Upper lobe of right lung (tissue), 1 donor: ENCODE measurements at regions not wholly inside any gene's neighbourhood (a gene's known extent, or its start where the extent isn't known, plus 50 kb on each side); places are given as distances from the start of the nearest gene placed in this dataset.
A peak's percentile ranks its signal among the peaks of the same experiment; 100 is the strongest.

Experiments
- ATAC-seq: fragments of 200-7000 bp; cut with Tn5 transposase; one replicate; pipeline ENCODE4 v1.9.1; 2020; ENCODE audit warnings: mild to moderate bottlenecking, moderate library complexity
- DNase-seq: peaks from one replicate; pipeline ENCODE4 v3.0.0-alpha.2; 2020
- H3K27ac ChIP-seq: fragments of 200-600 bp; one replicate; pipeline ENCODE4 v1.8.0; 2022
- H3K27me3 ChIP-seq: fragments of 200-600 bp; one replicate; pipeline ENCODE4 v1.8.0; 2022; ENCODE audit warnings: mild to moderate bottlenecking
- H3K36me3 ChIP-seq: fragments of 200-600 bp; one replicate; pipeline ENCODE4 v1.8.0; 2022
- H3K4me1 ChIP-seq: fragments of 200-600 bp; one replicate; pipeline ENCODE4 v1.8.0; 2022
- H3K4me3 ChIP-seq: fragments of 200-600 bp; one replicate; pipeline ENCODE4 v1.8.0; 2022; ENCODE audit warnings: mild to moderate bottlenecking
- H3K9me3 ChIP-seq: fragments of 200-600 bp; one replicate; pipeline ENCODE4 v1.8.0; 2022
- intact Hi-C: fragments of 100-400 bp; cut with DNase I; formaldehyde crosslinking; loops from one replicate; pipeline ENCODE4 v1.11.0; 2022
- TF ChIP-seq, protein P1 (sequence below): fragments of 200-600 bp; IDR thresholded peaks from one replicate; pipeline ENCODE4 v1.8.0; 2022; ENCODE audit warnings: antibody characterized with exemption
- donor health status: DM: no; HTN: yes; CAD: no; lungs with severe emphysema.

DNA sequence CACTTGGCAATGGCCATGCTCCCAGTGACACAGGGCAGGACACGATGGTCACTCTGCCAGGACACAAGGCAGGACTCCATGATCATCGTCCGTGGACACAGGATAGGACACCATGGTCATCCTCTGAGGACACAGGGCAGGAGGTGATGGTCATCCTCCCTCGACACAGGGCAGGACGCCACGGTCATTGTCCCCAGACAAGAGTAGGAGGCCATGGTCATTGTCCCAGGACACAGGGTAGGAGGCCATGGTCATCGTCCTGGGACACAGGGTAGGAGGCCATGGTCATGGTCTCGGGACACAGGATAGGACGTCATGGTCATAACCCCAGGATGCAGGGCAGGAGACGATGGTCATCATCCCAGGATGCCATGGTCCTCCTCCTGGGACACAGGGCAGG is 289.2 kb downstream of the TCERG1L start:
- peak; percentile 5 for ATAC-seq
- TF ChIP-seq, protein P1, sequence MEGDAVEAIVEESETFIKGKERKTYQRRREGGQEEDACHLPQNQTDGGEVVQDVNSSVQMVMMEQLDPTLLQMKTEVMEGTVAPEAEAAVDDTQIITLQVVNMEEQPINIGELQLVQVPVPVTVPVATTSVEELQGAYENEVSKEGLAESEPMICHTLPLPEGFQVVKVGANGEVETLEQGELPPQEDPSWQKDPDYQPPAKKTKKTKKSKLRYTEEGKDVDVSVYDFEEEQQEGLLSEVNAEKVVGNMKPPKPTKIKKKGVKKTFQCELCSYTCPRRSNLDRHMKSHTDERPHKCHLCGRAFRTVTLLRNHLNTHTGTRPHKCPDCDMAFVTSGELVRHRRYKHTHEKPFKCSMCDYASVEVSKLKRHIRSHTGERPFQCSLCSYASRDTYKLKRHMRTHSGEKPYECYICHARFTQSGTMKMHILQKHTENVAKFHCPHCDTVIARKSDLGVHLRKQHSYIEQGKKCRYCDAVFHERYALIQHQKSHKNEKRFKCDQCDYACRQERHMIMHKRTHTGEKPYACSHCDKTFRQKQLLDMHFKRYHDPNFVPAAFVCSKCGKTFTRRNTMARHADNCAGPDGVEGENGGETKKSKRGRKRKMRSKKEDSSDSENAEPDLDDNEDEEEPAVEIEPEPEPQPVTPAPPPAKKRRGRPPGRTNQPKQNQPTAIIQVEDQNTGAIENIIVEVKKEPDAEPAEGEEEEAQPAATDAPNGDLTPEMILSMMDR, result no peak
- H3K9me3 ChIP-seq, result no peaks in the 10 kb centered on the region

DNA sequence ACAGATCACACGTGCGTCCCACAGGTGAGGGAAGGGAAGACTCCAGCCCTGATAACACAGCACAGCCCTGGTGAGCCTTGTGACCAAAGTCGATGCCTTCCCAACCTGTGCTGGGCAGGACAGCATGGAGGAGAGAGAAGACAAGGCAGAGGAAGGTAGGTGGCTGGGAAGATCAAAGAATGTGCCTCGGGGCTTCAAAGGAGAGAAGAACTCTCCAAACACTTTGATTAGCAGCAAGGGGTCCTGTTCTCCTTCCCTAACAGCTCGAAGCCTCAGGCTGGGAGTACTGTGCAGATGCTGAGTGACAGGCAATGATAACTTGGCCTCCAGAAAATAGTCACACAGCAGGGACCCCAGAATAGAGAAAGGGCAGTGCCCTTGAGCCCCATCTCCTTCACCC is 288.5 kb downstream of the TCERG1L start:
- H3K4me1 ChIP-seq, result no peaks in the 10 kb centered on the region
- no peak for ATAC-seq
- TF ChIP-seq, protein P1, result no peak
- no peak overlapping the region for H3K27ac ChIP-seq
- H3K27me3 ChIP-seq, result no peaks in the 10 kb centered on the region
- intact Hi-C loops, result no loop called here
- peak; percentile 13 for DNase-seq
- no peaks in the 10 kb centered on the region for H3K36me3 ChIP-seq
- H3K9me3 ChIP-seq, result no peaks in the 10 kb centered on the region
- no peak overlapping the region for H3K4me3 ChIP-seq

More for the DNA sequence above, 289.2 kb downstream of the TCERG1L start:
- Histone ChIP-seq H3K27ac (no peak overlapping the region), H3K4me1 (no peaks in the 10 kb centered on the region), H3K36me3 (no peaks in the 10 kb centered on the region), H3K27me3 (no peaks in the 10 kb centered on the region), H3K4me3 (no peak overlapping the region)
- intact Hi-C loops, result no loop called here
- peak; percentile 53 for DNase-seq

DNA sequence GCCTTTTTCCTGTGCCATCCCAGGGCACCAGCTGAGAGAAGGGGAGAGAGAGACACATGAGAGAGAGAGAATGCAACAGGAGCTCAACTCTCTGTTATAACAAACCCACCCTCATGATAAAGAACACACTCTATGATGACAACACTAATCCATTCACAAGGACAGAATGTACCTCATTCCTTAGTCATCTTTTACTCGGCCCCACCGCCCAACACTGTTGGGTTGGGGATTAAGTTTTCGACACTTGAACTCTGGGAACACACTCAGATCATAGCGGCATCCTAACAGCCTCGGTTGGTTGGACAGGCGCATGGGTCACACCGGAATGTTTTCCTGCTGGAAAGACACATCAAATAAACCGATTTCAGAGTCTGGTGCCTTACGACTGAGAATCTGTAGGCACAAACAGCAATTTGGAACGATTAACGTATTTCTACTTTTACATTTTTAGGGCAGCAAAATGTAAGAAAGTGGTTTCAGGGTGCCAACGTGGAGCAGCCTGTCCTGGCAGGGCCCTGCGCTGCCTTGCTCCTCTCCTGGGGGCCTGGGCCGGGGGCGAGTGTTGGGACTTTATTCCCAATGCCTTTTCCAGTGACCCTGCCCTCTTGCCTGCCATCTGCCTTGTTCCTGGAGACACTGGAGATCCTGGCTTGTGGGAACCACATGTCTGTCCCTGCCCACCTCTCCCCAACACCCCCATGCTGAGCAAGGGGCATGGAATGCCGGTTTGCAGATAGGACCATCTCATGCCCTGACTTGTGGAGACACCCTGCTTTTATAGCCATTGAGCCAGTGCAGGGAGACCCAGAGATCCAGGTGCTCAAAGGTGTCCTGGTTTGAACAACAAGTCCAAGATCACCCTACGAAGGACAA is 287.0 kb downstream of the TCERG1L start:
- ATAC-seq, result no peak
- H3K27ac ChIP-seq, result no peak overlapping the region
- H3K27me3 ChIP-seq, result no peaks in the 10 kb centered on the region
- no peak overlapping the region for H3K4me3 ChIP-seq
- TF ChIP-seq, protein P1, result no peak
- H3K36me3 ChIP-seq, result no peaks in the 10 kb centered on the region
- intact Hi-C loops, result no loop called here
- no peaks in the 10 kb centered on the region for H3K4me1 ChIP-seq
- DNase-seq, result peak; percentile 39
- no peaks in the 10 kb centered on the region for H3K9me3 ChIP-seq

DNA sequence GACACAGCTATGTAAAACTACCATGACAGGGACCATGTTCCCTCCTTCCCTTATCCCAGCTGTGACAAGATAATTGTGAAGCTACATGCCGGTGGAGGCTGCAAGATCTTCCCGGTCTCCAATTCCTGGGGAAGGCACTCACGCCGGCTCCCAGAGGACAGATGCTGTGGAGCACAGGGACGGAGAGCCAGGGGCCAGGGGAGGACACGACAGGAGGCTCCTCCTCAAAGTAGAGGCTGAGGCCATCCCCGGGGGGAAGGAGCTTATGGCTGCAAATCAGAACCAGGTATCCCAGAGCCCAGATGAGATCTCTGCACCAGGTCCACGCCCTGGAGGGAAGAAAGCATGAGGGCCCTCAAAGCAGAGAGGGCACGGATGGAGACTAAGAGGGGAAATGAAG is 286.2 kb downstream of the TCERG1L start:
- peak; percentile 42 for DNase-seq
- intact Hi-C loops, result no loop called here
- H3K9me3 ChIP-seq, result no peaks in the 10 kb centered on the region
- no peaks in the 10 kb centered on the region for H3K4me1 ChIP-seq
- H3K36me3 ChIP-seq, result no peaks in the 10 kb centered on the region
- H3K27me3 ChIP-seq, result no peaks in the 10 kb centered on the region
- no peak overlapping the region for H3K4me3 ChIP-seq
- H3K27ac ChIP-seq, result no peak overlapping the region
- TF ChIP-seq, protein P1, result no peak
- no peak for ATAC-seq

DNA sequence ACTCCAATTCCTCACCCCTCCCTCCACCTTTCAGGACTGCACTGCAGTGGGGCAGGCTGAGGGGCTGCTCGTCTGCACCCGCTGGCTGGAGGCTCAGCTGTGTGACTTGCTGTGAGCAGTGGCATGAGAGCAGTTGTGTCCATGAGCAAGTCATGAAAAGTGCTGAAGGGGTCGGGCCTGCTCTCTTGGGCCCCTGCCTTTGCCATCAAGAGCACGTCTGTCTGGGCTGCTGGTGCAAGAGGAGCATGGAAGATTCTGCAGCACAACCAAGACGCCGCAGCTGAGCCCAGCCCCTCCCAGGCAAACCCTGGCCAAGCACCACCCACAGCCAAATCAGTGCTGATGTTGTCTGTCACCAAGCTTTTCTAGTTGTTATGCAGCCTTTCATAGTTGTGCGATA is 284.3 kb downstream of the TCERG1L start:
- H3K9me3 ChIP-seq, result no peaks in the 10 kb centered on the region
- no peaks in the 10 kb centered on the region for H3K27me3 ChIP-seq
- ATAC-seq, result no peak
- TF ChIP-seq, protein P1, result no peak
- intact Hi-C loops, result no loop called here
- H3K27ac ChIP-seq, result no peak overlapping the region
- no peaks in the 10 kb centered on the region for H3K36me3 ChIP-seq
- H3K4me1 ChIP-seq, result no peaks in the 10 kb centered on the region
- peak; percentile 41 for DNase-seq
- no peak overlapping the region for H3K4me3 ChIP-seq
